TTC549 (cell line): ENCODE measurements at regions not wholly inside any gene's neighbourhood (a gene's known extent, or its start where the extent isn't known, plus 50 kb on each side); places are given as distances from the start of the nearest gene placed in this dataset.
"Not testable (repeated sequence)": the region's sequence is repeated elsewhere in the genome, so short reads cannot be mapped to it uniquely, and the experiment has no call there.

ENCODE experiments used
- FAIRE-seq: peaks from 2 replicates; lab custom pipeline; 2012; peaks lifted over from hg19 to GRCh38; lab: Jason Lieb, UNC

GRCh38 chr1:192862271-192862670 lies 53.4 kb downstream of the RGS2 start:
- no peak for FAIRE-seq

- FAIRE-seq, result no peak
Measured at GRCh38 chr1:192866241-192866868, 57.5 kb downstream of the RGS2 start.

GRCh38 chr1:192867180-192867579 lies 58.3 kb downstream of the RGS2 start:
- FAIRE-seq, result no peak

GRCh38 chr1:192869308-192869940 lies 60.6 kb downstream of the RGS2 start:
- no peak for FAIRE-seq

GRCh38 chr1:192872010-192872409 lies 63.2 kb downstream of the RGS2 start:
- FAIRE-seq, result no peak

GRCh38 chr1:192873836-192874235 lies 65.0 kb downstream of the RGS2 start:
- no peak for FAIRE-seq

GRCh38 chr1:192876633-192877032 lies 67.8 kb downstream of the RGS2 start:
- no peak for FAIRE-seq

GRCh38 chr1:192877283-192877886 lies 68.5 kb downstream of the RGS2 start:
- FAIRE-seq, result no peak

GRCh38 chr1:192878249-192878648 lies 69.4 kb downstream of the RGS2 start:
- no peak for FAIRE-seq

- FAIRE-seq, result no peak
Measured at GRCh38 chr1:192879406-192879805, 70.6 kb downstream of the RGS2 start.

- no peak for FAIRE-seq
Measured at GRCh38 chr1:192880231-192880630, 71.4 kb downstream of the RGS2 start.

- no peak for FAIRE-seq
Measured at GRCh38 chr1:192884241-192884640, 75.4 kb downstream of the RGS2 start.

- FAIRE-seq, result not testable (repeated sequence)
Measured at GRCh38 chr1:192885387-192885786, 76.5 kb downstream of the RGS2 start.

GRCh38 chr1:192887426-192887825 lies 78.6 kb downstream of the RGS2 start:
- FAIRE-seq, result no peak

- FAIRE-seq, result no peak
Measured at GRCh38 chr1:192888574-192888973, 79.7 kb downstream of the RGS2 start.

- no peak for FAIRE-seq
Measured at GRCh38 chr1:192889082-192889481, 80.2 kb downstream of the RGS2 start.

- no peak for FAIRE-seq
Measured at GRCh38 chr1:192890134-192890533, 81.3 kb downstream of the RGS2 start.

- FAIRE-seq, result no peak
Measured at GRCh38 chr1:192892934-192893333, 84.1 kb downstream of the RGS2 start.

- not testable (repeated sequence) for FAIRE-seq
Measured at GRCh38 chr1:192895487-192895886, 86.6 kb downstream of the RGS2 start.

GRCh38 chr1:192896376-192896775 lies 87.5 kb downstream of the RGS2 start:
- FAIRE-seq, result peak; percentile 9

- peak; percentile 7 for FAIRE-seq
Measured at GRCh38 chr1:192901500-192901899, 92.7 kb downstream of the RGS2 start.

- no peak for FAIRE-seq
Measured at GRCh38 chr1:192903142-192903541, 94.3 kb downstream of the RGS2 start.

GRCh38 chr1:192904438-192904895 lies 95.6 kb downstream of the RGS2 start:
- no peak for FAIRE-seq

GRCh38 chr1:192905049-192905448 lies 96.2 kb downstream of the RGS2 start:
- FAIRE-seq, result no peak
